GM08714 (cell line): ENCODE measurements at regions not wholly inside any gene's neighbourhood (a gene's known extent, or its start where the extent isn't known, plus 50 kb on each side); places are given as distances from the start of the nearest gene placed in this dataset.
"Not testable (repeated sequence)": the region's sequence is repeated elsewhere in the genome, so short reads cannot be mapped to it uniquely, and the experiment has no call there.

ENCODE experiments used
- H3K4me3 ChIP-seq: fragments of 200-500 bp; sonication (Bioruptor generic); 2 replicates; pipeline ENCODE4 v1.5.1; 2014; ENCODE audit warnings: mild to moderate bottlenecking, low read length, inconsistent platforms
- ZNF274 ChIP-seq: IDR thresholded peaks from 2 replicates; pipeline ENCODE4 v1.6.1; 2012; ENCODE audit warnings: mild to moderate bottlenecking, low read depth, low read length

DNA sequence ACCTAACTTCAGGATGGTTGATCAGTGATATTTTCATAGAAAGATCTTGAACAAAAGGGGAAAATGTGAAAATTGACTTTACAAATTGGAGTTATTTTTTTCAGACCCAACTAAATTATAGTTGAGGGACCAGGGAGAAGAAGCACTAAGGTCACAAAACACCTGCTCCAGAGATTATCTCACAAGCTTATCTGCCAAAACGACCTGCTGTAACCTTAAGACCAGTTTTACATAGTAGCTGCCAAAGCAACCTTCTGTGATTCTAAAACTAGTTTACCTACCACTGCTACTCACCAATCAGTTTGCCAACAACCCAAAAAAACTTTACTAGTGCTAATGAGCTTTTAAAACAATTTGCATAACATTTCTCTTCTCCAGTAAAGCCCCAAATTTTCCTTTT, 972.1 kb downstream of the C4orf33 start:
- no peak for TF ChIP-seq ZNF274
- H3K4me3 ChIP-seq: no peak overlapping the region

DNA sequence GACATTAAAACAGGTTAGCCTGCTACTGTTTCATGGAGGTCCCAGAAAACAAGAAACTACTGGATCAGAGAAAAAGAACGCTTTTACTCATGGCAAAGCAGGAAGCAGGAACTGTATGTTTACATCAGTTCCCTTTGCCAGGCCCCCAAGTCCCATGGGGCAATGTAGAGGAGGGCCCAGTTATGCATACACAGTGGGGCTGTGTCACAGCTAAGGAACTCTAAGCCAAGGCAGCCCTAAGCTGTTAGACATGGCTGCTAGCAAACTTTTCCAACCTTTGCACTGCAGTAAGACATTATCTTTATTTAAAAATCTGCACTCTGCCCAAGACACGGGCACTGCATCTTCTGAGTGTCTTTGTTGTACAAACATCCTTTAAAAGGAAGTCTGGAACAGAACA, 975.8 kb downstream of the C4orf33 start:
- H3K4me3 ChIP-seq: no peak overlapping the region

DNA sequence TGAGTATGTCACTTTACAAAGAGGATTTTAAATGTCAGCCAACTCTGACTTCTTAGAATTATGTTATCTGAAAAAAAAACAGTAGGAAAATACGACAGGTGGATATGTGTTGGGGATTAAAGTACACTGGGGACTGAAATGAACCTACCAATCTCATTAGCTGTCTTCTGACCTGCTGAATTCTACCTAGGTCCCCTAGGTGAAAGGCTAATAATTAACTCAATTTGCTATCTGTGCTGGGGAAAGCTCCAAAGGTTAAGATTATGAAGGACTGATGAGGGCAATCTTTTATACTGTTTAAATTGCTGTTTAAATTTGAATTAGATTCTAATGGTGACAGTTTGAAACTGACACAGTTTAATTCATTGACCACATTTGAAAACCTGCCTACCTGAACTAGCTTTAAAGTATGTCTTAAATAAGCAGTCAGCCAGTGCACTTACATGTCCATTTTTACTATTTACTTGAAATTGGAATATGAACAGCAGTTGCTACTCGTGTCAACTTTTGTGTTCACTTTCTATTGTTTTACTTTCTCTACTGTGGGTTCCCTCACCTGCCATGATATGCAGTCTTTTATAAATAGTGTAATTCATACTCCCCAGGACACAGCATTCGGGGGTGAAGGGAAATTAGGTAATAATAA, 977.3 kb downstream of the C4orf33 start:
- no peak for TF ChIP-seq ZNF274
- H3K4me3 ChIP-seq: no peak overlapping the region

More for the DNA sequence above, 975.8 kb downstream of the C4orf33 start:
- no peak for TF ChIP-seq ZNF274

DNA sequence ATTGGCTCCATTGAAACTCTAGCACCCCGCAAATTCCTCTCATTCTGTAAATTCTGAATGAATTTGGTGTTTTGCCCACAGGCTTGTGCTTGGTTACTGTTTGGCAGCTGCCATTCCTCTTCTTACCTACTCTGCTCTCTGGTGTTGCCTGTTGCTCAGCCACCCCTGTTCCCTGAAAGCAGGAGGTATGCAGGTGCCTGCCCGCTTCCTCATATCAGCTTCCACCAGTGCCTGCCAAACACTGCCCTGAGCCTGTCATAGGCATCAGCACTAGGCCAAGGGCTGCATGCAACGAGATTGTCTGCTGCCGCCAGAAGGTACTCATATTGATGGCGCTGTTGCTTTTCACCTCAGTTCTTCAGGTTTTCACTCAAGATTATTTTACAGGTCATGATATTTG, 978.1 kb downstream of the C4orf33 start:
- H3K4me3 ChIP-seq: no peak overlapping the region
- TF ChIP-seq ZNF274: no peak

DNA sequence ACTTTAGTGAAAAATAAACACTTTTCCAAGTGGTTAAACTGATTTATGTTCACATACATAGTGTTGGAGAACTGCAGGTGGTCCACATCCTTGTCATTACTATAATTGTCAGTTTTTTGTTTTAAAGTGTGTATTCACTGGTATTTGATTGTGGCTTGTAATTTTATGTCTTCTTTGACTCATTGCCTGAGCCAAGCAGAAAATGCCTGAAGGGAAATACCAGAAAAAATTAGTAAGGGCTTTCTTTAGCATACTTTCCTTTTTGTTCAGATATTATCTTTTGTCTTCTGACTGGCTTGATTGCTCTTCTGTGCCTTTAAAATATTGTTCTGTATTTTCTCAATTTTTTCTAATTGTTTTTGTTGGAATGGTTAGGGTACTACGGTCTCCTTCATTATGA, 981.3 kb downstream of the C4orf33 start:
- no peak overlapping the region for H3K4me3 ChIP-seq
- no peak for TF ChIP-seq ZNF274

DNA sequence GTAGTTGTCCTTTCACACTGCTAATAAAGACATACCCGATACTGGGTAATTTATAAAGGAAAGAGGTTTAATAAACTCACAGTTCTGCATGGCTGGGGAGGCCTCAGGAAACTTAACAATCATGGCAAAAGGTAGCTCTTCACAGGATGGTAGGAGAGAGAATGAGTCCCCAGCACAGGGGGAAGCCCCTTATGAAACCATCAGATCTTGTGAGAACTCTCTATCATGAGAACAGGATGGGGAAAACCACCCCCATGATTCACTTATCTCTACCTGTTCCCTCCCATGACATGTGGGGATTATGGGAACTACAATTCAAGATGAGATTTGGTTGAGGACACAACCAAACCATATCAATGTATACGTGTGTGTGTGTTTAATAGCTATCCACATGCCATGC, 983.1 kb downstream of the C4orf33 start:
- not testable (repeated sequence) for H3K4me3 ChIP-seq

DNA sequence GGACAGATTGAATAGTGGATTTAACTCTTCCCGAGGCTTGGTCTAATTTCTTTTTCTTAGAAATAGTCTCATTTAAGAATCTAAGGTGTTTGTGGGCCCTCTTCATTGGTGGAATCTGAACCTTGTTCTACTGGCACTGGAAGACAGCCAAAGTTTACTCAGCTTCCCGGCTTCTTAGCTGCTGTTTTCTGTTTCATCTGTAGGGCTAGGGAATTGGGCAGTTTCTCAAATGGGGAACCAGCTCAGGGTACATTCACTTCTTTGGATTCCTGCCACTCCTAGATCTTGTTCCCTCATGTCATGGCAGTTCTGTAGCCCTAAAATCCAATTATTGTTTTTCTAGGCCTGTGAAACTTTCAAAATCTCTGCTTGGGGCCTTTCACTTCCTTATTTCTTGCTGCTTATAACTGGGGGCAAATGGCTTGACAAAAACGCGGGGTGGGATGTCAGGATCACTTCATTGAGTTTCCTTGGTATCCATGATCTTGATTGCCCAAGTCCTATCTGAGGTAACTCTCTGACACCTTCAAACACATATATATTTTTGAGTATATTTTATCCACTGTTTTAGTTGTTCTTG, 985.0 kb downstream of the C4orf33 start:
- no peak for TF ChIP-seq ZNF274
- H3K4me3 ChIP-seq: no peak overlapping the region

DNA sequence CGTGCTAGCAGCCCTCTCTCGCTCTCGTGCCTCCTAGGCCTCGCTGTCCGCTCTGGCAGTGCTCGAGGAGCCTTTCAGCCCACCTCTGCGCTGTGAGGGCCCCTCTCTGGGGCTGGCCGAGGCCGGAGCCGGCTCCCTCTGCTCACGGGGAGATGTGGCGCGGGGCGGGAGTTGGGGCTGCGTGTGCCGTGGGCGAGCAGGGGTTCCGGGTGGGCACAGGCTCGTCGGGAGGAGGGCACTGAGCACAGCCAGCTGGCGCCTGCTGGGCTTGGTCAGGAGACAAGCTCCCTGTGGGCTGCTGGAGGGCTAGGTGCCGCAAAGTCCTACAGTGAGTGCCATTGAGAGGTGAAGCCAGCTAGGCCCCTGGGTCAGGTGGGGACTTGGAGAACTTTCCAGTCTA, 994.5 kb downstream of the C4orf33 start:
- no peak for TF ChIP-seq ZNF274
- H3K4me3 ChIP-seq: no peak overlapping the region

DNA sequence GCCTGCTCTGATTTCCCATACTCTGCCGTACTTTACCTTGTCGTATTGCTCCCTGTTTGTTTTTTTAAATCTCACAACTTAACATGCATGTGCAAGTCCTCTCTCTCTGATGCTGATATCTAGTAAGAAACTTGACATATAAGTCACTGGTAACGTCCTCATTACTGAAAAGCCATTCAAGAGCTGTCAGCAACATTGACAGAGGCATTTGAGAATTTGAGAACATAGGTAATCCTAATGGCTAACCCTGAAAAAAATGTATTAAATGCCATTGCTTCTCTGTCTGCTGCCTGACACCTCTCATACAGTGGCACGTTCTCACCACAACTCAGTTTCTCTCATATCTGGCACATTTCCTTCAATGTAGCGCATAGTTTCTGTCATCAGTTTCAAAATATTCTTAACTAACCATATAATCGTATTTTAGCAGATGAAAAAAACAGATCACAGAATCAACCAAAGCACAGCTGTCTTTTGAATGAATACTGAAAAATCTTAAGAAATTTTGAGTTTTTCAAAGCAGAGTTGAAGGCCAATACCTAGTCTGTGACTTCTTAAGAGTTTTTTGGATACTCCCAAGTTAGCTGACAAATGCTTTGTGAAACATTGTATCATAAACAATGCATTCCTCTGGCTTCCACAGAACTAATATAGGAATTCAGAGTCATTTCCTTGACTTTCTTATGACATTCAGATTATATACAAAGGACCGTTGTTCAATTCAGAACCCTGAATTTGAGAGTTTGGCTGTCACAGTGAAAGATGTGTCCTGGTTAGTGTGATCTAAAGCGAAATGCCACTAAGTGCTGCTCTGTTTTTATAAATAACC, 996.4 kb downstream of the C4orf33 start:
- H3K4me3 ChIP-seq: no peak overlapping the region
- no peak for TF ChIP-seq ZNF274

DNA sequence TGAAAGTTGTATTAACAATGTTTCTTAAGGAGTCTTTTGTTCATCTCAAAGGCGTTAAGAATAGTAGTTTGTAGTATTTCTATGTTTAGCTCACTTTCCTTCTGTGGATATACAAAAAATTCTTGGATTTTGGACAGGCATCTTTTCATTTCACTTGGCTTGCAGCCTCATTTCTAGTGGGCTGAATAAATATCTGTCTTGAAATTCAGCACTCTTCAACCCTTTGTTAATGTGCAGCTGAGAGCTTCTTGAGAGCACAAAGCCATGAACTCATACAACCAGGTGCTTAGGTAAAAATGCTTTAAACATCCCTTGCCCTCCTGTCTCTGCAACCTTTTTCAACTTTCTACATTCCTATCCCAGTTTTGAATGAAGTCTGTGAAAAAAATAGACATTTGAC, 1003.2 kb downstream of the C4orf33 start:
- H3K4me3 ChIP-seq: no peak overlapping the region
- no peak for TF ChIP-seq ZNF274

DNA sequence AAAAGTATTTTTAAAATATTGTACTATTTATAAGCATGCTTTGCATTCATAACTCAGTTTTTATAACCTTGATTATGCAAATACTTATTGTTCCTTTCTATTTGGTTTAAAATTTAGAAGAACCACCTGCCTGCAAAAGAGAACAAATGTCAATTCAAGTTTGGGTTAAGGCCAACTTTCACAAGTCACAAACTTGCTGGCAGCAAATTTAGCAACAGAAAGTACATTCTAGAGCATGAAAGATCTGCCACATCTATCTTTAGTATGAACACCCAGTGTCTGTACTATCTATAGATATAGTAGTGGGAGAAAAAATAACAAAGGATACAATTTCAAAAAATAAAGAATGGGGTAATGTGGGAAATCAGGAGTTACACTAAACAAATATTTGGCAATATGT, 1014.2 kb downstream of the C4orf33 start:
- H3K4me3 ChIP-seq: no peak overlapping the region
- TF ChIP-seq ZNF274: no peak

DNA sequence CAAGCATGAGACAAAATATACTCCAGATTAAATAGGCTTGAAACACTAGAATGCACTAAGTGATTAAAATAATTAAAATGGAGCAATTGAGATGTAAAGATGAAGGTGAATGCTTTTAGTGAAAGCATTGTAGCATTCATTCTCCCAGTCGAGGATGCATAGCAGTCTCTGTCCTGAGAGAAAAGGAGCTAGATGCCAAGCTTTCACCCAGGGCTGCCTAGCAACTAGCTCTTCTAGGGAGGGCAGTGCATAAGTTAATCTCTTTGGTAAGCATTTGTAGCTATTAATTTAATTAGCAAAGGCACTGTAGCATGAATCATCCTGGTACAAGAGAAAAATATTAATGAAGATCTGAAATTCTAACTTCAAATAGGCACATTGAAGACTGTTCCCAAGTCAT, 1014.8 kb downstream of the C4orf33 start:
- no peak for TF ChIP-seq ZNF274
- no peak overlapping the region for H3K4me3 ChIP-seq

DNA sequence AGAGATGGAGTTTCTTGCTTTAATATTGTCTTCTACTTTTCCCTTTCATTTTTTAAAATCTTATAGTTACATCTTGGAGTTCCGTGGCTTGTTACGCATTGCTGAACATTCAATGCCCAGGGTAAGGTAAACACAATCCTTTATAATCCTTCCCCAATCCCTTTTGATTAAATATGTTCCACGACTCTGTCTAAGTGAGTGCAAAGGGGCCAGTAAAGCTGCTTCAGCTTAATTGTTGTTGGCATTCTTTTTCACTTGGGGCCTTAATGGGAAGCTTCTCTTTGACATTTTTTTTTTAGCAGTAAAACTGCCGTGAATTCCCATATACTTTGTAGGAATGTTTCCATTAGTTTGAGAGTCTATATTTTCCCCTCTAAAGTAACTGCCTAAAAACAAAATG, 1028.1 kb downstream of the C4orf33 start:
- no peak overlapping the region for H3K4me3 ChIP-seq
- no peak for TF ChIP-seq ZNF274

DNA sequence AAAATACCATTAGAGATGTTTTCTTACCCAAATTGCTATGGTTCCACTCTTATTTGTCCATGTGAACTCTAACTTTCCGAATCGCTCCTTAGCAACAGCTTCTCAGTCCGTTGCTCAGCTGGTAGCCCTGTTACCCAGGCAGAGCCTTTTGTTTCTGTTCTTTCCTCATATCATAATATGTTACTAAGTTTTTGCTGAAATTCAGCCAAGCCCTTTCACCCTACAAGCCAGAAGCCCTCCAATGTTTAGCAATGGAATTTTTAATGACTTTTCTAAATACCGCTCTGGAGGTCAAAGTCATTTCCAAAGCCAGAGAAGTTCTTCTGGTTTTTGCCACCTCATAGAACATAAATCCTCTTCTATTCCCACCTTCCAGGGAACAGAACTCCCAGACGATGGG, 1029.5 kb downstream of the C4orf33 start:
- H3K4me3 ChIP-seq: no peak overlapping the region
- no peak for TF ChIP-seq ZNF274

DNA sequence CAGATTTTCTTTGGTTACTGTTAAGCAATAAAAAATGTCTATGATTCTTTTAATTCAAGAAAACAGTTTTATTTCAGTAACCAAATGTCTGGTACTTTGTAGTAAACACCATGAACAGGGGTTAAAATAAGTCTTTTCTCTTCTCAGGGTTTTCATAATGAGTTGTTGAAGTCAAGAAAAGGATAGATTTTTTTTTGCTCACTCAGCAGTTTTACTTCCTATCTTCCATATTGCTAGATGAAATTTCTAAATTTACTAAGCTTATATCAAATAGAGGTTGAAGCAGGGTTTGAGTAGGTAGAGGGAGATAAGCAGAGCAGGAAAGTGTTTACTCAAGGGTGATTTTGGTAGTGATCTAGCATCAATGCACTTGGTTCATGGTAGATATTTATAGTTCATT, 1031.3 kb downstream of the C4orf33 start:
- no peak overlapping the region for H3K4me3 ChIP-seq
- TF ChIP-seq ZNF274: no peak

DNA sequence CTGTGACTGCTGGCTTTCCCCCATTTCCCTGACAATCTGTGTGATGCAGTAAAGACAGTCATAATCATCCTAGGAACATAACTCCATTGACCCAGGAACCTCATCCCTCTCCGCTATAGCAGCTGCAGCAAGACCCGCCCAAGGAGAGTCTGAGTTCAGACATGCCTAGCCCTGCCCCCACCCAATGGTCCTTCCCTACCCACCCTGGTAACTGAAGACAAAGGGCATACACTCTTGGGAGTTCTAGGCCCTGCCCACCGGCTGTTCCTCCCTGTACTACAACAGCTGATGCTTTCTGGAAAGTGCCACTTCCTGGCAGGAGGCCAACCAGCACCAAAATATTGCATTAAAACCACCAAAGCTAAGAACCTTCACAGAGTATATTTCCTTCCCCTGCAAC, 1035.6 kb downstream of the C4orf33 start:
- TF ChIP-seq ZNF274: no peak
- H3K4me3 ChIP-seq: no peak overlapping the region
